ENCODE measurements at regions not wholly inside any gene's neighbourhood (a gene's known extent, or its start where the extent isn't known, plus 50 kb on each side); places are given as distances from the start of the nearest gene placed in this dataset.

DNA sequence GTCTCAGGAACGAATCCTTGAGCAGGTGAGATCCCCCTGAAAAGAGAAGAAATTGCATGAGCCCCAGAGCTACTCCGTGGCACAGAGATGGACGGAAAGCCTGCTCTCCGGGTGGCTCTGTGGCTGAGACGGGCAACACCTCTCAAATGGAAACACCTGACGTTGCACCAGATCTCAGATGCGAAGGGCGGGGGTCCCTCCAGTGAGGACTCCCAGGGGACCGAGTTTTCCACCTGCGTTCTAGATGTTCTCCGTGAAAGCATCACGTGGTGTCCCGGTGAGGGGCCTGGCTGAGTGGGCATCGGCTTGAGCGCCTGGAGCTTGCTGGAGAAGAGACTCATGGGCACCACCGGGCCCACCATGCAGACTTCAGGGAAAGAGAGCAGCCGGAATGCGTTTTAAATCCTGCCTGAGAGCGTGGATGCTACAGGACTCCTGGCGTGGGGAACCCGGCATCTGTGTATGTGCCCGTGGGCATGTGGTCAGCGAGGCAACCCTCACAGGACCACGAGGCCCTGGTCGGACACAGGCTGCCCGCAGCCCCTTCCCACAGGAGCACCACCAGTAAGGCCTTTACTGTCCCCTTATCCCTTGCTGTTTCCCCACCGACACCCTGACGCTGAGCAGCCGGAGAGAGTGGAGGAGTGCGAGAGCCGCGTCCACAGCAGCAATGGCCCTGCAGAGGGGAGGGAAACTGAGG lies 378.4 kb upstream of the IRX4 start:
- H3K4me3 ChIP-seq (replicated peaks; ENCODE audit: low read depth, low read length), result no peak overlapping the region
- TF ChIP-seq, protein P1, sequence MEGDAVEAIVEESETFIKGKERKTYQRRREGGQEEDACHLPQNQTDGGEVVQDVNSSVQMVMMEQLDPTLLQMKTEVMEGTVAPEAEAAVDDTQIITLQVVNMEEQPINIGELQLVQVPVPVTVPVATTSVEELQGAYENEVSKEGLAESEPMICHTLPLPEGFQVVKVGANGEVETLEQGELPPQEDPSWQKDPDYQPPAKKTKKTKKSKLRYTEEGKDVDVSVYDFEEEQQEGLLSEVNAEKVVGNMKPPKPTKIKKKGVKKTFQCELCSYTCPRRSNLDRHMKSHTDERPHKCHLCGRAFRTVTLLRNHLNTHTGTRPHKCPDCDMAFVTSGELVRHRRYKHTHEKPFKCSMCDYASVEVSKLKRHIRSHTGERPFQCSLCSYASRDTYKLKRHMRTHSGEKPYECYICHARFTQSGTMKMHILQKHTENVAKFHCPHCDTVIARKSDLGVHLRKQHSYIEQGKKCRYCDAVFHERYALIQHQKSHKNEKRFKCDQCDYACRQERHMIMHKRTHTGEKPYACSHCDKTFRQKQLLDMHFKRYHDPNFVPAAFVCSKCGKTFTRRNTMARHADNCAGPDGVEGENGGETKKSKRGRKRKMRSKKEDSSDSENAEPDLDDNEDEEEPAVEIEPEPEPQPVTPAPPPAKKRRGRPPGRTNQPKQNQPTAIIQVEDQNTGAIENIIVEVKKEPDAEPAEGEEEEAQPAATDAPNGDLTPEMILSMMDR (IDR thresholded peaks at IDR 0.05; ENCODE audit: low read depth, low read length, missing control alignments), result no peak
- no peak for DNase-seq (ENCODE audit: extremely low read depth, low read depth)

DNA sequence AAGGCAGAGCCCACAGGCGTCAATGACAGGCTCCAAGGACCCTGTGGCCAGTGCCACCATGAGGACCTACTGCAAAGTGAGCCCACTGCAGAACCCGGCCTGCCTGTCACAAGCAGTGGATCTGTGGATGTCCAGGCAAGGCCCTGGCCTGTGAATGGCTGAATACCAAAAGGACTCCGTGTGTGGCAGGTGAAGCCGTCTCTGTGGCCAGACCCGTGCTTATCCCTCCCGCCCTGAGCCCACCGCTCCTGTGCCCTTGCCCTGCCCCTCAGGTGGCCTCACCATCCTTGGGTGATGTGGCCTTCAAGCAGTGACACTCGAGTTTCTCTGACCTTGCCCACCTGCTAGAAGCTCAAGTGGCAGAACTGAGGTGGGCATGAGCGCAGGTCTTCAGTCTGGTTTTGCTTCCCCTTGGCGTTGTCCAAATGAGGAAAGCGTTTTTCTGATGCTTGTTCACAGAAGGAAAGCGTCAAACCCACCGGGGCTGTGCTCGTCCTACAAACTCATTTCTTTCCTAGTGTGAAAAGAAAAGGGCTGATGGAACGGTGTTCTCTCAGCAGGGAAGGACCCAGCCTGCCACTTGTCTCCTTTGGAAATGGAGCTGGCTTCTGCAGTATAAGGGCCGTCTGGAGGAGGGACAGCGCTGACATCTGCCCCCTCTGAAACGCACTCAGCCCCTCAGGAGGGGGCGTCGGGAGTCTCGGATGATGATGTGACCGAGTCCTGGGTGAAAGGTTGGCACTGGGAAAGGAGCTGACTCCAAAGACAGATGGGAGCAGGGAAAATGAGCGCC lies 377.7 kb upstream of the IRX4 start:
- H3K4me3 ChIP-seq (replicated peaks; ENCODE audit: low read depth, low read length), result no peak overlapping the region

DNA sequence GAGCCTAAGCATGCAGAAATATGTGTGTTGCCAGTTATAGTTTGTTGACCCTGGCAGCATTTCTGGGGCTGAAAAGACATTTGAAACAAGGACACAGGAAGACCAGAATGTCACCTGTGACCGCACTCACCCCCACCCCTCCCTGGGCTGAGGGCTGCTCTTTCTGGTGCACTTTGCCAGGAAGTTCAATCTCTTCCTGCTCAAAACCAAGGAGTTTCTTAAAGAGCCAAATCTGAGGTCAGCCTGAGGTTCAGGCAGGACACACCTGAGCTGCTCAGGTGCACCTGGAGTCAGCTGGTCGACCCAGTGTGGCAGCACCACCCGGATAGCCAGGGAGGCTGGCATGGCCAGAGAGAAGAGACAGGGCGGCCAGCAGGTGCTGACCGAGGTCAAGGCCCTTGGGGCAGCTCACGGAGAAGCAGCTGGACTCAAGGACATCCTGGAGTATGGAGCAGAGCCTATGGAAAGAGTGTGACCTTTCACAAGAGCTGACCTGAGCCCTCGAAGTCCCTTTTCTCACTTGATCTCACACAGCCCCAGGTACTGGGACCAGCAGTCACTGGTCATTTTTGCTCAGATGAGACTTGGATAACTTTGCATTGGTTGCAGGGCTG lies 376.9 kb upstream of the IRX4 start:
- no peak overlapping the region for H3K4me3 ChIP-seq (replicated peaks; ENCODE audit: low read depth, low read length)
- TF ChIP-seq, protein P1 (IDR thresholded peaks at IDR 0.05; ENCODE audit: low read depth, low read length, missing control alignments), result no peak
- no peak for DNase-seq (ENCODE audit: extremely low read depth, low read depth)

More for the DNA sequence above, 377.7 kb upstream of the IRX4 start:
- DNase-seq (ENCODE audit: extremely low read depth, low read depth), result no peak
- TF ChIP-seq, protein P1 (IDR thresholded peaks at IDR 0.05; ENCODE audit: low read depth, low read length, missing control alignments), result no peak

DNA sequence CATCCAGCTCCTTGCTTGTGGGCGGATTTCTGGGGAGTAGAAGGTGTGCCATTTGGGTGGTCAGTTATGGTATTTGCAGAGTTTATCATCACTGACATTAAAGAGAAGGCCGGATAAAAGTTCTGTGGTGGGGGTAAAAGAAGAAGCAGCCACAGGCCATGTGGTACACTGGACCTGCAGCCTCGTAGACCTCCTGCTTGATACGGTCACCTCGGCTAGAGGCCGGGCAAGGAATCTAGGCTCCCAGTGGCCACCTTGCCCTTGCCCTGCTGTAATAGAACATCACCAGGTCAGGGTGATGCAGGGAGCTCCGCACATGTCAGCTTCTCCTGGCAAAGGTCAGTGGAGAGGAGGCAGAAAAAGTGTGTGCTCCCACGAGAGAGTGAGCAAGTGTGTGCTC lies 376.1 kb upstream of the IRX4 start:
- no peak for DNase-seq (ENCODE audit: extremely low read depth, low read depth)
- H3K4me3 ChIP-seq (replicated peaks; ENCODE audit: low read depth, low read length), result no peak overlapping the region
- TF ChIP-seq, protein P1 (IDR thresholded peaks at IDR 0.05; ENCODE audit: low read depth, low read length, missing control alignments), result no peak

DNA sequence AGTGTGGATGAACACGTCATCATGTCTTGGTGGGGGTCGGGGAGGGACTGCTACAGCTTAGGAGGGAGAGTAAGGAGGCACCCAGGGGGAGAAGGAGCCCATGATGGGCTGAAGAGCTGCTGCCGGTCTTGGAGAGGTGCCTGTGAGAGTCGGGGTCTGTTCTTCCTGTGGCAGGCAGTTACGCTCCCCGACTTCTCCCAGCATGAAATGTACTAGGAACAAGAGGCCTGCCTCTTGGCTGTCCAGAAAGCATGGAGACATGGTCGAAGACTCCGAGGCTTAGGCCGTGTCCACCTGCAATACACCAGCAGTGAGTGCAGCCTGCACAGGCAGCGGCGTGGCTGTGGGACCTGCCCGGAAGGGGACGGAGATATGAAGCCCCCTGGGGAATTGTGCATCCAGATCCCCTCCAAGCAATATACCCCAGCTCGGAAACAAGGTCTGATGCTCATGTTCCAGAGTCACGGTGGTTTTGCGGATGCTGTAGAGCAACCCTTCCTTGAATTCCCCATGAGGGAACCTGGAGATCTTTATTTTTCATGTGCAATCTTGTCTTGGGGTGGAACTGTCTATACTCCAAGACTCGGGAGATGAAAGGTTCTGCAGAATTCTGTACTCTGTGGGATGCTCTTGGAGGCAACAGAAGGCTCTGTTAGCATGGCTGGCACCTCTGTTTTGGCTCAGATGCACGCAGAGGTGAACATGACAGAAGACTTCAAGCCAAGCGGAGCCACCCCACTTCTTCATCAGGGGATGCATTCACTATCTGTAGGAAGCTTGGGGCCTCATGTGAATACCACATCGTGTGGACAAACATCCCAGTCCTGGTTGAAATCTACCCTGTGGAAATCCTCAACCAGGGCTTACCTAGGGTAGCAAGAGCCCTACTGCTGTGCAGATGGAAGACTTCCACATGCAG lies 374.9 kb upstream of the IRX4 start:
- DNase-seq (ENCODE audit: extremely low read depth, low read depth), result no peak
- TF ChIP-seq, protein P1 (IDR thresholded peaks at IDR 0.05; ENCODE audit: low read depth, low read length, missing control alignments), result no peak
- H3K4me3 ChIP-seq (replicated peaks; ENCODE audit: low read depth, low read length), result no peak overlapping the region

DNA sequence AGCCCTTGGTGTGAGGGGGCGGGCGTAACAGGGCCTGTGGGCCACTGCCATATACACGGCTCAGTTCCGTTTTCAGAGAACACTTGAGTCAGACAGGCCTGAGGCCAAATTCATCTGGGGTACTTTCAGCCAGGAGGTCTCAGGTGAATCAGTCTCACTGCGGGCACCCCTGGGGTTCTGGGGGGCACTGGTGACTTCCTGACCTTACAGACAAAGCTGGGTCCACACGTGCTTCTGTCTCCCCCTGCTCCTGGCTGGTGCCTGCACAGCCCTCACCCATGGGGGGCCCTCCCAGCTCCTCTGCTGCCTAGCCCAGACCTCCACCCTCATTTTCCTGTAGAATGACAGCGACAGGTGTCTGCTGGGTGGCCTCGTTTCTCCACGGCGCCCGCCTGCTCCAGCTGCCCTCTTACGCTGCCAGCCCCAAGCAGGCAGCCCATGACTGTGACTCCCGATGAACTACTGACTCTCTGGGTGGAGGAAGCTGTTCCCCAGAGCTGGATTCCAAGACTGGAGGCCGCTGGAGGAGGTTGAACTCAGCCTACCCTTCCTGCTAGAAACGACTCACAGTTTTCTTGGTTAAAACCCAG lies 374.1 kb upstream of the IRX4 start:
- TF ChIP-seq, protein P1 (IDR thresholded peaks at IDR 0.05; ENCODE audit: low read depth, low read length, missing control alignments), result no peak
- no peak for DNase-seq (ENCODE audit: extremely low read depth, low read depth)
- no peak overlapping the region for H3K4me3 ChIP-seq (replicated peaks; ENCODE audit: low read depth, low read length)
